ENCODE measurements at regions not wholly inside any gene's neighbourhood (a gene's known extent, or its start where the extent isn't known, plus 50 kb on each side); places are given as distances from the start of the nearest gene placed in this dataset.

GRCh38 chr11:88231894-88232482 is 56.7 kb upstream of the RAB38 start:
- Mint-ChIP-seq H3K4me3 (no peak overlapping the region), H3K9me3 (peaks cover 23% of the 10 kb centered on the region in 2 donors), H3K36me3 (peaks cover 3 to 13% of the 10 kb centered on the region in 2 donors), H3K27ac (no peak overlapping the region), H3K4me1 (no peaks in the 10 kb centered on the region), H3K27me3 (no peaks in the 10 kb centered on the region)
- ATAC-seq (replicated peaks): peak; percentile 64 to 72
- no peak for DNase-seq

GRCh38 chr11:88229303-88229702 is 54.1 kb upstream of the RAB38 start:
- Mint-ChIP-seq H3K4me3 (no peak overlapping the region), H3K27ac (no peak overlapping the region), H3K36me3 (peaks cover 3 to 23% of the 10 kb centered on the region in 2 donors), H3K27me3 (no peaks in the 10 kb centered on the region), H3K4me1 (no peaks in the 10 kb centered on the region), H3K9me3 (peaks cover 30 to 39% of the 10 kb centered on the region in 2 donors)
- ATAC-seq (replicated peaks) (no peak), DNase-seq (no peak)
